ENCODE measurements at regions not wholly inside any gene's neighbourhood (a gene's known extent, or its start where the extent isn't known, plus 50 kb on each side); places are given as distances from the start of the nearest gene placed in this dataset.

DNA sequence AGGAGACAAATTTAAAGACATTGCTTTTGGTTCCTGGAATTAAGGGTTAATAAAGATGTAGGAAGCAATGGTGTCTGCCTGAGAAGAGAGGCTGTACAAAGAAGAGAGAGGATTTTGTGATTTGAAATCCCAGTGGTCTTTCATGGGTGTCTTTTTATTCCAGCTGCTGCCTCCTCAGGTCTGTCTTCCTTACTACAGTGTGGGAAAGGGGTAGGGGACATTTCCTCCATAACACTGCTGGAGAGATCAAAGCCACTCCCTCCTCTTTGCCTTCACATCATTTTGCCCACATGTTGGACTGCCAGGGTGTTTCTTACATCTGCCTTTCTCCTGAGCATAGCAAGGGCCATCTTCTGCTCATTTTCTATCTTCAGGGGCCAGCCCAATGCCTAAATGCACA is 348.5 kb downstream of the EN1 start:
- no peak for DNase-seq

DNA sequence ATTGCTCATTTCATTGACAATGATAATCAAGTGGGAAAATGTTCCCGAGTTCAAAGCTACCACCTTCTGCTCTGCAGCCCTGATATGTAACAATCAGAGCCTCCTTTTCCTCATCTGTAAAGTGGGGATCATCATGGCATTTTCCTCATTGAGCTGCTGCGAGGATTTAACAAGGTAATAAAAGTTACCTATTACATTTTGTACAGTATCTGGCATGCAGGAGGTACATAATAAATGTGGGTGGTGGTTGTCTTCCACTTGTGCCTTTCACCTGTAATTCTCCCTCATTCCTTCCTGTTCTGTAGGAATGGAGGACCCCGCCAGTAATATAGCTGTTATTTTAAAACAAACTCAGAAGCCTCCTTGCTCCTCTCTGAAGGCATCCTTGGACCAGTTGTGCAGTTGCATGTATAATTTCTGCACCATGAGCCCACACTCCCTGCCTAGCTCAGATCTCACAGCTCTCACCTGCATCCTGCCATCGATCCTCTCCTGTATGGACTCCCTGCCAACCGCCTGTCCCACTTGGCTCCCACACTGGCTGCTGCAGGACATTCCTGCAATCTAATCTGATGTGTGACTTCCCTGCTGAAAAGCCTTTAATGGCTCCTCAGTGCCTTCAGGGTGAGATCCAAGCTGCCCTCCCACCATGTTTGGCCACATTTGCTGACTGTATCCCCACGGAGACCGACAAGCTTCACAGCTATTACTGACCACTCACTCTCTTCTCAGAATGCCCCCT is 350.4 kb downstream of the EN1 start:
- no peak for DNase-seq

DNA sequence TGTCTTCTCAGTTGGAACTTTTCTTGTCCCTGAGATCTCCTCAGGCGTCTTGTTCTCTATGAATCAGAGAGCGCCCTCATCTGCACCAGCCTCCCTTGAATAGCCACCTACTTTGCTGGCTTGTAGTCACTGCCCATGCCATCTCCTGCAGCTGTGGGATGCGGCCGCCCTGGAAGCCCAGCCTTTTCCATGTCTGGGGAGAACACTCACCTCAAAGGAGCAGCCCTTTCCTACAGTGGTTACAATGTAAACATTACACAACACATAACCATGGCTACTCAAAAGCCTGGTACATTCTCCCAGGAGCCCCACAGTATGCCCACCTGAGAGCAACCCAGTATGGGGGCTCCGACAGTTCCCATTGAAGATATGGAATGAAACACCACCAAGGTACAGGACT is 351.0 kb downstream of the EN1 start:
- no peak for DNase-seq

DNA sequence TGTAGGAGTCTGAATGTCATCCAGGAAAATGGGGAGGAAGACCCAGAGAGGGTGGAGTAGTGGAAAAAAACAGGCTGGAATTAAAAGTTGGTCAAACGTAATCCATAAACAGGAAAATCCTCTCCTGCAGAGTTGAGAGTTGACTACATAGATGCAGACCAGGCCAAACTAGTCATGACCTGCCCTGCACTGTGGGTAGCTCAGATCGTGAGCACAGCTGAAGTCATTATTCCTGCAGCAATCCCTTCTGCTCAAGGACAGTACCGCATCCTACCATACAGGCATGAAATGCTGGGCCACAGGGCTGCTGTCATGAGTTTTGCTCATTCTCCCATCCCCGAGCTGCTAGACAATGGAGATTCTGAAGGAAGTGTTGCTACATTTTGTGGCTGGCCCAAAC is 352.2 kb downstream of the EN1 start:
- DNase-seq: no peak

DNA sequence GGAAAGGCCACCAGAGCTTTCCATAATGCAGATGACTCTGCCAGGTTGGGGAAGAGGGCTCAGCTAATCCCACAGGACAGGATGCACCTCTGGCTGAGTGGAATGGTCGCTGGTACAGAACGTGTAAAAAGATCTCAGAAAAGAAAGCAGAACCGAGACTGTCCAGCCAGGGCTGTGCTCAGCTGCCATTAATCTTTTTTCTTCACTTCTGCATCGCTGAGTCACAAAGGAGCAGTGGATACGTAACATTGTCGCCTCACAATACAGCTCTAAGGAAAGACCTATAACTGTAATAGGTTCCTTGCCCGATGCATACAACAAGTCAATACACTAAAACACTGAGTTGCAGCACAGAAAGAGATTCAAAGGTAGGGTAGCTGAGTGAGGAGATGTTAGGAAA is 354.2 kb downstream of the EN1 start:
- no peak for DNase-seq

DNA sequence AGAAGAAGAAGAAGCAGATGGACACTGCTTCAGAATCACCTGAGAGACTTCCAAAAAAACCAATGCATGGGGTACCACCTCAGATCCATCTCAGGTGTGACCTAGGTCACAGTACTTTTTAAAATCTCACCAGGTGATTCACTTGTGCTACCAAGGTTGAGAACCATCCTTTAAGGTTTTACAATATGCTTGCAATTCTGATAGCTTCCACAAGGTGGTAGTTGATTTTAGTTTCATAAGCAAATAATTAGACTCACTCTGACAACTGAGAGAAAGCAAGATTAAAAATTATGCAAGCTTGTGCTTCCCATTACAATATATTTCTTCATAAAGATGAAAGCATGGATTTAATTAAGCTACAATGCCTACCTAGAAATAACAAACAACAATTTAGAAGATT is 355.1 kb downstream of the EN1 start:
- peak in 1 of 2 experiments; percentile 0 for DNase-seq

DNA sequence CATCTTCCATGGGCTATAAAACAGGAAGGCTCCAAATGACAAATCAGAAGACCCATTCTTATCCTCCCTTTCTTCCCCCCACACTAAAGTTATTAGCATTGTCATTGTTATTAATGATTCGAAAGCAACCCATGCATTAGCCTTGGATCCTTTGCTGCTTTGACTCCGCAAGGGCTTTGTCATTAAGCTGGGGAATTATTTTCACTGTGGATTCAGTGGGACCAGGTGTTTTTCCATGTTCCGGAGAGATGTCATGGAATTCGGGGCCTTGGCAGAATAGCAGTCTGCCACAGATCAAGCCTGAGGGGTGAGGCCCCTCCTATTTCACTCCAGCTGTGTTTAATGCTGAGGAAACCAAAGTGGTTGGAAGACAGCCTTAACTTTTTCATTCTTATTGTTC is 357.1 kb downstream of the EN1 start:
- DNase-seq: no peak

DNA sequence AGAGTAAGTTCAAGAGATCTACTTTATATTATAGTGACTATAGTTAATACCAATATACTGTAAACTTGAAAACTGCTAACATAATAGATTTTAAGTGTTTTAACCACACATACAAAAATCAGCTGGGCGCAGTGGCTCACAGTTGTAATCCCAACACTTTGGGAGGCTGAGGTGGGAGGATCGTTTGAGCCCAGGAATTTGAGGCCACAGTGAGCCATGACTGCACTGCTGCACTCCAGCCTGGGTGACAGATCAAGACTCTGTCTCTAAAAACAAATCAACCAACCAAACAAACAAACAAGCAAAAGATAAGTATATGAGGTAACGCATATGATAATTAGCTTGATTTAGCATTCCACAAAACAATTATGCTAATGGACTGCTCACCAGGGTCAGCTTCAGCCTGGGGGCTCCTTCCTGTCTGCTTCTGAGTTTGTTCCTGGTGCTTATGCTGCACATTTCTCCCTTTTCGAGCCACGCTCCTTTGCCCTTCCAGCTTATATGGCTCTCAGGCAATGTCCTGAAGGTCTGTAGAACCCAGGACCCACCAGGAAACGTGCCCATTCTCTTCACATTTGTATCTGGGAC is 357.6 kb downstream of the EN1 start:
- DNase-seq: no peak

DNA sequence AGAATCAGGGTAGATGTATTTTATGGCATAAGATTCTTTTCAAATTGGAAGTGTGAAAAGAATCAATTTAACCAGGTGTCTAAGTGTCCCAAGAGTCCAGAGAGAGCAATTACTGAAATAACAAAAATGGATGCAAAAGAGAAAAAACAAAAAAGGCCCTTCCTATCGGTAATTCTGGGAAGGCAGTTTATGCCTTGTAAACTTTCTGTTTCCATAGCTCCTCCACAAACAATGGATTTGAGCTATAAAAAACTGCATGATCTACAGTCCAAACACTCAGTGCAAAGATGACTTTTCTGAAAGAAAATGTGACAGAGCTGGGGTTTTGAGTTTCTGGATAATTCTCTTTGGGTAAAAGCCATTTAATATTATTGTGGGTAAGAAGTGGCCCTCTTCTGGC is 366.1 kb downstream of the EN1 start:
- no peak for DNase-seq

DNA sequence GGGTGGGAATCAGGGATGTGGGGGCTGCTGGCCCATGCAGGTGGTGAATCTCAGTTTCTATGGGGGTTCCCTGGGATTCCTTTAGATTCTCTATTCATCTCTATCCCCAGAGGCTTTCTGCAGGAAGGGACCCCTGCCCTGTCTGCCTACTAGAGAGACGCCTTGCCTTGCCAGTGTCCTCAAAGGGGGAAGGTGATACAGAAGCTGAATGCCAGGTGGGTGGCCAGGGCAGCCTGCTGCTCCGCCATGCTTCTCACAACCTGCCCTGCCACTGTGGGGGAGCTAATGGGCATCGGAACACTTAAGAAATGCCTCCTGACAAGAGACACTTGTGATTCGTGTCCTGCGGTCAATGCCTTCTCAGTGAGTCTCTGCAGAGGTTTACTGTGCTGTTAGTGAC is 368.4 kb downstream of the EN1 start:
- no peak for DNase-seq

DNA sequence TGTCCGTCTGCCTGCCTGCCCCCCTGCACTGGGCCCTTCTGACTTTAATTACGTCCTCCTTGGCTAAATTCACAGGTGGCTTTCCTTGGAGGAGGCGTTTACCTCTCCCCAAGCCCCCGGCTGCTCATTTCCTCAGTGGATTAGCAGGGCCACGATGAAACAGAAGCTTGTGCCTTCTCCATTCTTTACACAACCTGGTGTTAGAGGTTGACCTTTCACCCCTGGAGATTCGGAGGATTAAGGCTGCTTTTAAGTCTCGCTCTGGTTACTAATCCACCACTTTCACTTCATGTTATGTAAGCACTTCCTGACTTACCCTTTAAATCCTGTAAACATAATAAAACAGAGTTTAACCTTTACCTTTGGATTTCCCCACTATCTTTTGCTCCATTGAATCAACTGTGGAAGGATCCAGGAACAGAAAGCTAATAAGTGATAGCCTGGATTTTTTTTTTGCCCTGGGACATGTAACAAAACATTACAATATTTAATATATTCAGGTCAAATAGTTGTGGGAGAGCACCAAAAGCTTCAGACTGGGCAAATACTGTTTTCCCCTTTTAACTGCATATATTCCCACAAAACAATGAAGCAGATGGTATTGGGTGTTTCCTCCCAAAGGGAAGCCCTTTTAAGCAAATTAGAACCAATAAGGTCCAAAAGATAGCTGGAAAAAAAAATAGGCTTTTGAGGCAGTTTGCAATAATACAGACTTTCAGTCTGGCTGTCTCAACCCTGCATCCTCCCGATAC is 370.2 kb downstream of the EN1 start:
- DNase-seq: no peak

DNA sequence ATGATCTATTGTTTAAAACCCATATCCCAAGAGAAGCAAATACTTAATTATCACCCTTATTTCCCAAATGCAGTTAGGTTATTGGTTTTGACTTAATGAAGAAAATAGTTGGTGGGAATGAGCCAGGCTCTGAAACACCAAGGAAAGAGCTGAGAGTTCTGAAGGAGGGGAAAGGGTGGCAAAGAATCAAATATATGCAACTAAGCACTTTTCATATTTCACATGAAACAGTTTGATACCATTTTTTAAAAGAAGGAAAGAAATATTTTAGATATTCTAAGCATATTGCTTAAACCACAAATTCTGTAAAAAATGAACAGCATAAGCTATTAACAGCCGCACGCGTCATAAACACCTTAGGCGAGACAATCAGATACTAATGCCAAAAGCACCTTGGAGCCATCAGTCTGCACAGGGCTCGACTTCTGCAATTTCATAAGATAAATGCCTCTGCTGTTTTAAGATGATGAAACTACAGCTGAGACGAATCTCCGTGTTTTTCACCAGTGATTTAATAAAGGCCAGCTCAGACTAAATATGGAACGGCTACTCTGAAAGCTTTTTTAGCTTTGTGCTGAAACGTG is 371.7 kb downstream of the EN1 start:
- no peak for DNase-seq

DNA sequence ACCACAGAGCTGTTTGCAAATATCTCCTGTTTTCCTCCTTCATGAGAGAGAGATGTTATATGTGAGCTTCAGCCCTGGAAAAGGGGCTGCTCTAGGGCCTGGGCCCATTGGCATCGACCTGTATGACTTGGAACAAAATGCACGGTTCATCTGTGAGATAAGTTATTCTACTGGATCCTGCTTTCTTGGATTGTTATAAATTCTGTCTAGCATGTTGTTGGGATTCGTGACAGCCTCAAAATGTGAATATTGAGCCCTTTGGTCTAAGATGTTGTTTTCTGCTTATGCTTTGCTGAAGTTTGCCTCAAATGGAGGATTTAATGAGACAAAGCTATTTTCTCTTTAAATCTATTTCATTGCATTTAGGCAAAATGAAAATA is 372.9 kb downstream of the EN1 start:
- no peak for DNase-seq

DNA sequence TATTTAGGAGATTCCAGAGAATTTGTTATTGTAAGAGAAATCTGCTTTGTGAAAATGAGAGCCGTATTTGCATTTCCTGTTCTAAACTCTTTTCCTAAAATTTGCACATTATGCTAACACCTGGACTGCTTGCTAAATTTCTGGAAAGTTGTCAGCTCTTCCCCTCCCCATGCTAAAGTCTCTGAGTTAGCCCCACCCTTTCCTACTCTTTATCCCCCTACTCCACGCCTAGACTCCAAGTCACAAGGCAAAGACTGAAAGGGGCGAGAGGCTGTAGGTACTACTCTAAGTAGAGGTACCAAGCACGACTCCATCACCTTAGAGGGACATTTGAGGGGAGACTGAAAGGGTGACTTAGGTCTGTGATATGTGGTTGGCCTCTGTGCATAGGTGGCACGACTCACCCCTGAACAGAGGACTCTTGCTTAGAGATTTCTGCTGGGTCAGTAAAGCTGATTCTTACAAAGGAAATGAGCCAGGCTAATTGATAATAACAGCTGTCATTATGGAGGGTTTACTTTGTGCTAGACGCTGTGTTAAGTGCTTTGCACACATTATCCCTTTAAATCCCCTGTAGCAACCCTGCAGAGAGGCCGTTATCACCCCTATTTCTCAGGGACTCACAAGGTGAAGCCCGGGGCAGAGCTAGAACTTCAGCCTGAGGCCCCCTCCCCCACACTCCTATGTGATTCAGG is 373.5 kb downstream of the EN1 start:
- DNase-seq: no peak

DNA sequence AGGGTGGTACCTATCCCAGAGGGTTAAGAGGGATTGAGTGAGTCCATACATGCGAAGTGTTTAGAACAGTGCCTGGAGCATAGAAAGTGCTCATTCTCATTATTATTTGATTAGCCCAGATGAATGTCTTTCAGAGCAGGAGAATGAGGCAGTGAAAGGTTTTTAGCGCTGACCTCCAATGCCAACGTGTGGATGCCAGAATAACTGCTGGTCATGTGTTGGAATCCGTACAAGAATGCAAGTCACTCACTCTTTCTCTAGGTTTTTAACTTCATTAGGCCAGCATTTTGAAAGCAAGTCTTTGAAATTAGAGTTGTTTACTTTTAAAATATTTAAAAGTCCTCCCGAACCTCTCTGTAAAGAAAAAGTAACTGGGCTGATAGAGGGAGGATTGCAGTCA is 374.2 kb downstream of the EN1 start:
- DNase-seq: no peak

DNA sequence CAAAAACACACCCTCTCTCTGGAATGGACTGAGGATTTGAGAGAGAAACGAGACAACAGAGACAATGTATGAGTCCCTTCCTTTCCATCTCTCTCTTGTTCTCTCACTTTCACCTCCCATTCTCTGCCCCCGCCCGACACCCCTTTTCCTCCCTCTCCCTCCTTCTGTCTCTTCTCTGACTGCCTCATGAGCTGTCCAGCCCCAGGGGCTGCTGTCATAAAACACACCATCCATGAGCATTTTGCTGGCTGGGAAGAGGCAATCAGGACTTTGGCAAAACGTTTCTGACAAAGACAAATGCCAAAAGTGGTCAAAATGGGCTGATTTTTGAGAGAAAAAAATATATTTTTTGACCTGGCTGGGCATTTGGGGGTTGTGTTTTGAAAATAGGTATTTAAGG is 377.2 kb downstream of the EN1 start:
- DNase-seq: no peak

DNA sequence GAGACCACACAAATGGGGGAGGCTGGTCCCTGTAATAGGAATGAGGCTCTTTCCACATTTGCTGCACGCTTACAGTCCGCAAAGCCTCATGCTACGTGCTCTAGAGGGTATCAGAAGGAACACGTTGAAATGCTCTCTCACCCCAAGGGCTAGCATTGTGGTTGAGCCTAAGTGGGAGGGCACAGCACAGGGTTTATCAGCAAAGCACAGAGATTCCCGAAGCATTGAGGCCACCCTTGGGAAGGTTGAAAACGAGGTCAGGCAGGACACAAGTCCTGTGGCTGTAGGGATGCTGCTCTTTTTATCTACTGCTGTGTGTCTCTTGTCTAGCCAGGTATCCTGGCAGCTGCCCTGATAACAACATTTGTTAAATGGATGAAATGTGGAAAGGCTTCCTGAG is 378.3 kb downstream of the EN1 start:
- DNase-seq: no peak

DNA sequence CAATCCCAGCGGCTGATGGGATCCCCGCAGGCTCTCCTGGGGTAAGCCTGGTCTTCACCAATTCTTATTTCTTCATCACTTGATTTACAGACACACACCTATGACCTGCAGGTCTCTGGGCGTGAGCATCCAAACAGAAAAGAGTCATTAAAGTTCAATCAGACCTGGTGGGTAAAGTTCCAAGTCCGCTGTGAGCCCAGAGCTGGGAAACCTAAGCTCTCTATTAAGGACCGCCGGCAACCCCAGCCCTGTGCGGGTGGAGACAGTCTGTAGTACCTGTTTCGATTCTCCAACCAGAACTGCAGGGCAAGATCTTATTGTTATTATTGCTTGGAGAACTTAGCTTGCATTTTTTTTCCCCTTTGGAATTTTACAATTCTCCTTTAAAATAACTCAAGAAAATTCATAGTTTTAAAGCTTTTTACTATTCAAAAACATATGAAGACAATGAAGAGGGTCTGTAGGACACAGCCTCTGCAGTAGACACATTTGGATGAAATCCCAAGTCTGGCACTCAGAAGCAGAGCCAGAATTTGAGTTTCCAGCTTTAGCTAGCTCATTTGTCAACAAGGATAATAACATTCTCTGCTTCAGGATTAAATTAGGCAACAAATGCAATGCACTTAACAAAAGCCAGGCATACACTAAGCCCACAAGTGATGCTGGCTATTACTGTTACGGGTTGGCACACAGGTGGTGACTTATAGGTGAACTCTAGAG is 376.4 kb downstream of the INSIG2 start:
- DNase-seq: no peak

DNA sequence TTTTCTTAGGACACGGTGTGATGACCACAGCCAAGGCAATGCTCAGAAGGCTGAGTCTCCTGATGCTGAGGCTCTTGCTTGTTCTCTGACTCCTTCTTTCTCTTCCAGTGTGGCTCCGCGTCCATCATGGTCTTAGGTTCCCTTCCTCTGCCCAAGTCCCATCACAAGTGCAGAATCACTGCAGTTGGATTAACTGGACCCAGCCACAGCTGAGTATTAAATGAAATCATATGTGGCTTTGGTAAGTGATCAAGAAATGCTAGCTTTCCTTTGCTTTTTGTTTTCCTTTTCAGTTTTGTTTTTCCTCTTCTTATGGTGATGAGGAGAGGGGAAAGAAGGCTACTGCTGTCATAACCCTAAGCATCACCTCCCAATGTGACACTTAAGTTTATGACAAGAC is 375.8 kb downstream of the INSIG2 start:
- DNase-seq: no peak

DNA sequence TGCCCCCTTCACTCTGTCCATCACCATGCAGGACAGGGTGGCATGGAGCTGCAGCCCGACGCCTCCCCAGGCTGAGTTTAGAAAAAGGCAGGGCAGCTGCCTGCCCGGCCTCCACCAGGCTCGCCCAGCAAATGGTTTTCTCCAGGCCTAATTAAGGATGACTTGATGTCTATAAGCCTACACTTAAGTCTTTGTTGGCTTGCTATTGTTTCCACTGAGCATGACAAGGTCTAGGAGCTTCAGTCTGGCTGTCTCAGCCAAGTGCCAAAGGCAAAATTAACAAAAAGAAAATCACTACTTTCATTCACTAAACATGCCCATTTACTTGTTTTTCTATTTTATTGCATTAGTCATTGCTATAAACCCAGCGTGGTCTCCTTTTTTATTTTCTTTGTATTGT is 372.2 kb downstream of the INSIG2 start:
- DNase-seq: no peak

DNA sequence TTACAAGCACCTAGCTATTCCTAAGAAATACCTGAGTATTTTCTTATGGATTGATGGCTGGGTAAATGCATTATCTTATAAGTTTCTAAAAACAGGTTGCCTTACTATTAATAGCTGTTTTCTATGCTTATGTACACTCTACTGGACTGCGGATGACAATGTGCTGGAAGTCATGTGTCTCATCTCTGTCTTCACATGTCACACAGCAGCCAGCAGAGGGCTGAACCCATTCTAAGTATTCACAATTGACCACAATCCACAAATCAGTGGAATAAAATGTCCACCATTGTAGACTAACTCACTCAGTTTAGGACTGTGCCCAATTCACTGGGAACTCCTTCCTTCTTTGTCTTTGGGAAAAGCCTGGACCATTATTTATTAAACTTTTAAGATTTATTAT is 371.2 kb downstream of the INSIG2 start:
- no peak for DNase-seq

DNA sequence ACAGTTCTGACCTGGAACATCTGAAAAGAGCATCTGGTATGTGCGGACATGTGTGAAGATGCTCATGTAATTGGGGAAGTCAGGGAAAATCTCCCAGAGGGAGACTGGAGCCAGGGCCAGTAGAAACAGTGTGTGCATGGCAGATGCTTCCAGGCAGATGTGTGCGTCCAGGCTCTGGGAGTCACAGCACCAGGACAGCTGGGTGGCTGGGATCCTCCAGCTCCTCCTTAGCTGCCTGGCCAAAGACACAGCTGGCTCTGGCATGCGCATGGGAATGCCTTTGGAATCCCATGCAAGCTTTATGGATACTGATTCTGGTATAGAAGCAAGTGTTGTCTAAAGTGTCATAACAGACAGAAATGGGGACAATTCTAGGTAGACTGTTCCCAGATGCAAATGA is 369.7 kb downstream of the INSIG2 start:
- no peak for DNase-seq

DNA sequence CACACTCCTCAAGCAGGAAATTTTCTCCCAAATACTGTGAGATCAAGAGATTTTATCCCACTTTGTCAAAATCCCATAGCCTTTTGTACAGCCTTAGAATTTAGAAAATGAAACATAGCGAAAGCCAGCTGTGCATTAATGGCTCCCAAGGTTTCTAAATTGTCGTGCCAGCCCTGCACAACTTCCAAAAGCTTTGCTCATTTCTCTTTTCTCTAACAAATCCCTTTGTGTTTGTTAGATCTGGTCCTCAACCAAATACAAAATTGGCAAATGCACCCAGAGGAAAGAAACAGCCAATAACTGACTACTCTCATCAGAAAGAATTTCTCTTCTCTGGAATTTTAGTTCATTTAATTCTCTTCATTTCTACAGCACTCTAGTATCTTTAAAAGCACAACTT is 361.1 kb downstream of the INSIG2 start:
- DNase-seq: no peak

Measured in NCI-H446 (cell line).